Tongue (tissue), 1 donor: ENCODE measurements at regions not wholly inside any gene's neighbourhood (a gene's known extent, or its start where the extent isn't known, plus 50 kb on each side); places are given as distances from the start of the nearest gene placed in this dataset.

Experiments used
- DNase-seq: peaks from one replicate; pipeline ENCODE4 v3.0.0-alpha.2; 2015

- no peak for DNase-seq
Measured at GRCh38 chr15:57823325-57823882, 116.9 kb downstream of the POLR2M start.

- no peak for DNase-seq
Measured at GRCh38 chr15:57824186-57824585, 117.7 kb downstream of the POLR2M start.

DNA sequence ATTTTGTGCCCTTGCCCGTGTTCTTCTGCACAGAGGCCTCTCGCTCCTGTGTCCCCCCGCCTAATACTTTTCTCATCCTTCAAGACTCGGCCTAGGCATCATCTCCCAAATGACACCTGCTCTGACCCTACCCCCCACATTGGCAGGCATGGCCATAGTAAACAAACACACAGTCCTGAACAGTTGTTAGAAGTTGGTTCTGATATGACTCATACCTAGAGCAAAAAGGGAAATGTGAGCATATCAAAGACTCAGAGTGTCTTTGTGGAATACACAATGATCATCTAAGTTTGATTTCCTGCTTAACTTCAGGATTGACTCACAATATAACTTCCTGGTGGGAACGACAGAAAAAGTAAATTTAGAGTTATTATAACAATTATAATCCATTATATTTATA is 120.5 kb downstream of the POLR2M start:
- DNase-seq, result no peak

- peak; percentile 17 for DNase-seq
Measured at GRCh38 chr15:57827971-57828370, 121.5 kb downstream of the POLR2M start.

GRCh38 chr15:57832183-57832582 is 125.7 kb downstream of the POLR2M start:
- no peak for DNase-seq

DNA sequence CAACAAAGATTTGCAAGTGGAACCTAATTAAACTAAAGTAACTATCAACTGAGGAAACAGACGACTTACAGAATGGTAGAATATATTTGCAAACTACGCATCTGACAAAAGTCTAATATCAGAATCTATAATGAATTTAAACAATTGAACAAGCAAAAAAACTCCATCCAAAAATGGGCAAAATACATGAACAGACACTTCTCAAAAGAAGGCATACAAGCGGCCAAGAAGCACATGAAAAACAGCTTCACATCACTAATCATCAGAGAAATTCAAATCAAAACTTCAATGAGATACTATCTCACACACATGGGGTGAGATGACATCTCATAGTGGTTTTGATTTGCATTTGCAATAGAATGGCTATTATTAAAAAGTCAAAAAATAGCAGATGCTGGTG is 128.6 kb downstream of the POLR2M start:
- DNase-seq, result no peak

DNA sequence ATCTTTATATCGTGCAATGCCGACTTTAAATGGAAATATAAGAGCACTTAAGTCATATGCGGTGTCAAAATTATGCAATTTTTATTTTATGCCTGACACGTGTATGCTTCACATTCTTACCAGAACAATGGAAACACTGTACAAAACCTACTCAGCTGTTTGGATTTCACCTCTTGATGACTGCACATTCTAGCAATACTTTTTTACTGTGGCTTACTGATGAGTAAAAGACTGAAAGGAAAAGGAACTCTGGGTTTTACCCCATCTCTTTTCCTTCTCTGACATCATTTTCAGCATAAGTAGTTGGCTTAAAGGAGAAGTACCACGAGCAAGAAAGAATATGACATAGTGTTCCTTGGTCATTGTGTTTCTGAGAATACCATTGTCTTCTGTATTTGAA is 142.8 kb downstream of the POLR2M start:
- DNase-seq, result no peak

GRCh38 chr15:57854531-57854930 is 148.0 kb downstream of the POLR2M start:
- DNase-seq, result peak; percentile 22

GRCh38 chr15:57857871-57858270 is 151.4 kb downstream of the POLR2M start:
- DNase-seq, result no peak

GRCh38 chr15:57859130-57859685 is 152.7 kb downstream of the POLR2M start:
- DNase-seq, result no peak

- peak; percentile 84 for DNase-seq
Measured at GRCh38 chr15:57861034-57861638, 154.6 kb downstream of the POLR2M start.

DNA sequence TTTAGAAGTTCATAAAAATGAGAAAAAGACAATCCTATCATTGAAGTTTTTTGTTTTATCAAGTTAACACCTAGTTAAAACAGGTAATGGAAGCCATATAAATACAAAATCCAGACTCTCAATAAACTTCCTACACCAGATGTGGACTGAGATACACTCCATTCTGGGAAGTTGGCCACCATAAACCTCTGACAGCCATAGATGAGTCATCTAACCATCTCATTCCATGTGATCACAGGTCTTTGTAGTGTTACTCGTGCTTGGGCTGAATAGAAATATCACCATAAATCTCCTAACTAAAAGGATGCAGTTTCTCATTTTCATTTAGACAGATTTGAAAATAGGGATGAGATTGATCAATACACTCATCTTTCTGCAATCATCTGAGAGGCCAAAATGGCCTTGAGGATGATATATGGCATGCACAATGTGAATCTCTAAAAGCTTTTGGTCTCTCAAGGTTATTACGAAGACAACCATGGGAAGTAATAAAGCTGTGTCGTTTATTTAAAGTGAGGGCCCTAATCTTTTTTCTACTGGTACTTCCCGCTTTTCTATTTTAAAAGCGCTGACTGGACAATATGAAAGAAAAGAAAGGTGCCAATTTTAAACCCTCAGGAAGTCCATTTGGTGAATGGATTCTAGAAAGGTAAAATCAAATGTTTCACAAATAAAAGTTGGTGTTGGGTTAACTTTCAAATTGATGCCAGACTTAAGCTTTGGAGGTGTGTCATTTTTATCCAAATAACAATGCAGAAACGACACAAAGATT is 155.5 kb downstream of the POLR2M start:
- no peak for DNase-seq

GRCh38 chr15:57862761-57863160 is 156.2 kb downstream of the POLR2M start:
- no peak for DNase-seq

DNA sequence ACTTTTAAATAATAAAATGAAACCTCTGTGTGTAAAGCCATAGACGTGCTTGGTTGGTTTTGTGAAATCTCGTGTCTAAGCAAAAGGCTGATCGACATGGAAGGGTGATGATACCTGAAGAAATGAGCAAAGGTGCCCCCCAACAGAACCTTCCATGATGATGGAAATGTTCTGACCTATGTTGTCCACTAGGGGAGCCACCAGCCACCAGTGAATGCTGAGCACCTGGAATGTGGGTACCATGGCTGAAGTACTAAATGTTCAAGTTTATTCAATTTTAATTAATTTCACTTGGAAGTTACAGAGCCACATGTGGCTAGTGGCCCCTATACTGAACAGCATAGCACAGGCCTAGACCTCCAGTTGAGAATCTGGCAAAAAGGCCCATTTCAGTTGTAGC is 158.8 kb downstream of the POLR2M start:
- no peak for DNase-seq

GRCh38 chr15:57866149-57866736 is 159.7 kb downstream of the POLR2M start:
- peak; percentile 55 for DNase-seq

DNA sequence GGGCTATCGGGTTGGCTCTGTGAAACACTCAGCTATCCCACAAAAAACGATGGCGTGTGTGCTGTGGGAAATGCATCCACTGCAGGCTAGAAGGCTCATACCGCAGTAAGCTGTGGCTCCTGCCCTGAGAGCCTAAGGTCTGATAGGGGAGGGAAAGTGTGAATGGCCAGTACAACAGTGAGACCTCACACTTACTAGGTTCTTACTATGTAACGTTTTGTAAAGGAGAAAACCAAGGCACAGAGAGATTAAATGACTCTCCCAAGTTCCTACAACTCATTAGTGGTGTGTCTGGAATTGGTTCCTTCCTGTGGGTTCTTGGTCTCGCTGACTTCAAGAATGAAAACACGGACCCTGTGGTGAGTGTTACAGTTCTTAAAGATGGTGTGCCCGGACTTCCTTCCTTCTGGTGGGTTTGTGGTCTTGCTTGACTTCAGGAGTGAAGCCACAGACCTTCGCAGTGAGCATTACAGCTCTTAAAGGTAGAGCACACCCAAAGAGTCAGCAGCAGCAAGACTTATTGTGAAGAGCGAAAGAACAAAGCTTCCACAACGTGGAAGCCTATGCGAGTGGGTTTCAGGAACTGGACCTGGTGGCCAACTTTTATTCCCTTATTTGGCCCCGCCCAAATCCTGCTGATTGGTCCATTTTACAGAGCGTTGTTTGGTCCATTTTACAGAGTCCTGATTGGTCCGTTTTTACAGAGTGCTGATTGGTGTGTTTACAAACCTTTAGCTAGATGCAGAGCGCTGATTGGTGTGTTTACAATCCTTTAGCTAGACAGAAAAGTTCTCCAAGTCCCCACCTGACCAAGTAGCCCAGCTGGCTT is 161.7 kb downstream of the POLR2M start:
- DNase-seq, result no peak

GRCh38 chr15:57870667-57871066 is 164.2 kb downstream of the POLR2M start:
- DNase-seq, result no peak

GRCh38 chr15:57872281-57873030 is 165.9 kb downstream of the POLR2M start:
- DNase-seq, result peak; percentile 13

DNA sequence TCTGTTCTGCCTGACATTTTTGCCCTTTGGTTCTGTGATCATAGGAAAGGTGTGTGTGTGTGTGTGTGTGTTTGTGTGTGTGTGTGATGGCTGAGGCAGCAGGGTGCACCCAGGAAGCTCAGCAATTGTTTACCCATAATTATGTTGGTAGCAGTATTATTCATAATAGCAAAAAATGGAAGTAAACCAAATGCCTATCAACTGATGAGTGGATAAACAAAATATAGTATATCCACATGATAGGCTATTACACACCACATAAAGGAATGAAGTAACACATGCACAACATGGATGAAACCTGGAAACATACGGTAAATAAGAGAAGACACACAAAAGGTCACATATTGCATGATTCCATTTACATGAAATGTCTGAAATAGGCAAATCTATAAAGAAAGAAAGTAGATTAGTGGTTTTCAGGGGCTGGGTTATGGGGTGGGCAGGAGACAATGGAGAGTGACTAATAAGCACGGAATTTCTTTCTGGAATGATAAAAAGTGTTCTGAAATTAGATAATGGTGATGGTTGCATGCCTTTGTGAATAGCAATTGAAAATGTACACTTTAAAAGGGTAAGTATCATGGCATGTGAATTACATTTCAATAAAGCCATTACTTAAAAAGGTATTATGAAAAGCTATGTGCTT is 167.2 kb downstream of the POLR2M start:
- DNase-seq, result no peak

- no peak for DNase-seq
Measured at GRCh38 chr15:57875347-57875746, 168.8 kb downstream of the POLR2M start.

- no peak for DNase-seq
Measured at GRCh38 chr15:57878573-57878972, 172.1 kb downstream of the POLR2M start.
